Epithelial cell of proximal tubule (primary cell): ENCODE measurements at regions not wholly inside any gene's neighbourhood (a gene's known extent, or its start where the extent isn't known, plus 50 kb on each side); places are given as distances from the start of the nearest gene placed in this dataset.
"Not testable (repeated sequence)": the region's sequence is repeated elsewhere in the genome, so short reads cannot be mapped to it uniquely, and the experiment has no call there.

Source experiments
- DNase-seq: peaks from one replicate; pipeline ENCODE4 v3.0.0-alpha.2; 2011; ENCODE audit warnings: low read depth
- H3K4me3 ChIP-seq: 2 replicates; pipeline ENCODE4 v1.5.1; 2011; ENCODE audit warnings: low read depth, mild to moderate bottlenecking, low read length
- TF ChIP-seq, protein P1 (sequence below): conservative IDR thresholded peaks from 2 replicates; pipeline ENCODE4 v1.5.1; 2012; ENCODE audit warnings: low read depth, mild to moderate bottlenecking, low read length

GRCh38 chr16:58906981-58907715 lies 173.0 kb upstream of the GOT2 start:
- no peak overlapping the region for H3K4me3 ChIP-seq
- TF ChIP-seq, protein P1, sequence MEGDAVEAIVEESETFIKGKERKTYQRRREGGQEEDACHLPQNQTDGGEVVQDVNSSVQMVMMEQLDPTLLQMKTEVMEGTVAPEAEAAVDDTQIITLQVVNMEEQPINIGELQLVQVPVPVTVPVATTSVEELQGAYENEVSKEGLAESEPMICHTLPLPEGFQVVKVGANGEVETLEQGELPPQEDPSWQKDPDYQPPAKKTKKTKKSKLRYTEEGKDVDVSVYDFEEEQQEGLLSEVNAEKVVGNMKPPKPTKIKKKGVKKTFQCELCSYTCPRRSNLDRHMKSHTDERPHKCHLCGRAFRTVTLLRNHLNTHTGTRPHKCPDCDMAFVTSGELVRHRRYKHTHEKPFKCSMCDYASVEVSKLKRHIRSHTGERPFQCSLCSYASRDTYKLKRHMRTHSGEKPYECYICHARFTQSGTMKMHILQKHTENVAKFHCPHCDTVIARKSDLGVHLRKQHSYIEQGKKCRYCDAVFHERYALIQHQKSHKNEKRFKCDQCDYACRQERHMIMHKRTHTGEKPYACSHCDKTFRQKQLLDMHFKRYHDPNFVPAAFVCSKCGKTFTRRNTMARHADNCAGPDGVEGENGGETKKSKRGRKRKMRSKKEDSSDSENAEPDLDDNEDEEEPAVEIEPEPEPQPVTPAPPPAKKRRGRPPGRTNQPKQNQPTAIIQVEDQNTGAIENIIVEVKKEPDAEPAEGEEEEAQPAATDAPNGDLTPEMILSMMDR = no peak
- DNase-seq = no peak

DNA sequence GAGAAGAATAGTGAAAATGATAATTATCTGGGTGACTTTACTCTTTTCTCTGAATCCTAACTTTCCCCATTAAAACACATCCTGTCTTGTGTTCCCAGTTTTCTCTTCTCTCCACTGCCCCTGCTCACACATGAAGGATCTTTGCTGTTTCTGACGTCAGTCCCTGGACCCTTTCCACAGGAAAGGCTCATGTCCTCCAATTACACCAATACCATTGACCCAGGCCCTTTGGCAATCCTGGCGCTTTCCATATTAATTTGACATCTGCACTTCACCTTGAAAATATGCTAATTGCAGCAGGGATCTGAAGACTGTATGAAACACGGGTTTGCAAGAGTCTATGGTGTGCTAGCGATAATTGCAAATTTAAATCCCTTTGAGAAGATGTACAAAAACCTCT lies 170.2 kb upstream of the GOT2 start:
- no peak for DNase-seq
- no peak overlapping the region for H3K4me3 ChIP-seq
- TF ChIP-seq, protein P1 = no peak

- DNase-seq = no peak
- no peak overlapping the region for H3K4me3 ChIP-seq
- TF ChIP-seq, protein P1 = no peak
These were observed 155.4 kb upstream of the GOT2 start for GRCh38 chr16:58889516-58889915.

- TF ChIP-seq, protein P1 = no peak
- no peak for DNase-seq
- no peak overlapping the region for H3K4me3 ChIP-seq
These were observed 151.5 kb upstream of the GOT2 start for GRCh38 chr16:58885528-58886170.

GRCh38 chr16:58884141-58884540 lies 150.0 kb upstream of the GOT2 start:
- TF ChIP-seq, protein P1 = no peak
- H3K4me3 ChIP-seq = no peak overlapping the region
- no peak for DNase-seq

DNA sequence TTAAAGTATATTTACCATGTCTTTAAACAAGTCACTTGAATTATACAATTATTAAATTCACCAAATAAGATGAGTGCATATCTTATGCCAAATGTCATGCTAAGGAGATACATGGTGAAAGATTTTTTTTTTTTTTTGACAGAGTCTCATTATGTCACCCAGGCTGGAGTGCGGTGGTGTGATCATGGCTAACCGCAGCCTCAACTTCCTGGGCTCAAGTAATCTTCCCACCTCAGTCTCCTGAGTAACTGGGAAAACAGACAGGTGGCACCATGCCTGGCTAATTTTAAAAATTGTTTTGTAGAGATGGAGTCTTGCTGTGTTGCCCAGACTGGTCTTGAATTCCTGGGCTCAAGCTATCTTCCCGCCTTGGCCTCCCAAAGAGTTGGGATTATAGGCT lies 149.0 kb upstream of the GOT2 start:
- no peak for DNase-seq
- TF ChIP-seq, protein P1 = no peak
- H3K4me3 ChIP-seq = no peak overlapping the region

GRCh38 chr16:58882292-58882691 lies 148.2 kb upstream of the GOT2 start:
- H3K4me3 ChIP-seq = no peak overlapping the region
- DNase-seq = no peak
- TF ChIP-seq, protein P1 = no peak

DNA sequence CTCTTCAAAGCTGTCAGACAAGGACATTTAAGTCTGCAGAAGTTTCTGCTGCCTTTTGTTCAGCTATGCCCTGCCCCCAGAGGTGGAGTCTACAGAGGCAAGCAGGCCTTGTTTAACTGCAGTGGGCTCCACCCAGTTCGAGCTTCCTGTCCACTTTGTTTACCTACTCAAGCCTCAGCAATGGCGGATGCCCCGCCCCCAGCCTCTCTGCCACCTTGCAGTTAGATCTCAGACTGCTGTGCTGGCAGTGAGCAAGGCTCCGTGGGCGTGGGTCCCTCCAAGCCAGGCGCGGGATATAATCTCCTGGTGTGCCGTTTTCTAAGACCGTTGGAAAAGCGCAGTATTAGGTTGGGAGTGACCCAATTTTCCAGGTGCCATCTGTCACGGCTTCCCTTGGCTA lies 144.5 kb upstream of the GOT2 start:
- H3K4me3 ChIP-seq, DNase-seq: not testable (repeated sequence)
